HG03066 (cell line): ENCODE measurements at regions not wholly inside any gene's neighbourhood (a gene's known extent, or its start where the extent isn't known, plus 50 kb on each side); places are given as distances from the start of the nearest gene placed in this dataset.

ENCODE experiments used
- ATAC-seq: cut with Tn5 transposase; IDR thresholded peaks from one replicate; pipeline ENCODE4 v1.9.1; 2021; ENCODE audit warnings: low read depth; ENCODE audit not compliant: unreplicated experiment

GRCh38 chr2:166573391-166573790 lies 79.3 kb upstream of the SCN7A start:
- no peak for ATAC-seq

DNA sequence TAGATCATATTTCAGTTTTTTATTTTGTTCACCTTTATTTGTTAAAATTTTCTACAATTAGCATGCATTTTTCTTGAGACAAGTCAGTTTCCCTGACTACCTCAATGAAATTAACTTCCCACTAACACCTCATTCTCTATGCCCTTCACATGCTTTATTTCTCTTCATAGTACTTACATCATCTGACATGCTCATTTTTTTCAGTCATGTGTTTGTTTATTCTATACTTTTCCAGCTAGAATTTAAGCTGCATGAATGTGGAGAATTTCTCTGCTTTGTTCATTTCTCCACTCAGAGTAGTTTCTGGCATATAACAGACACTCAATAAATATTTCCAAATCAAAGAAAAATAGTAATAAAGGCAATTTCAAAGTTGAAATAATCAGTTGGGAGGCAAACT lies 78.9 kb upstream of the SCN7A start:
- ATAC-seq = no peak

DNA sequence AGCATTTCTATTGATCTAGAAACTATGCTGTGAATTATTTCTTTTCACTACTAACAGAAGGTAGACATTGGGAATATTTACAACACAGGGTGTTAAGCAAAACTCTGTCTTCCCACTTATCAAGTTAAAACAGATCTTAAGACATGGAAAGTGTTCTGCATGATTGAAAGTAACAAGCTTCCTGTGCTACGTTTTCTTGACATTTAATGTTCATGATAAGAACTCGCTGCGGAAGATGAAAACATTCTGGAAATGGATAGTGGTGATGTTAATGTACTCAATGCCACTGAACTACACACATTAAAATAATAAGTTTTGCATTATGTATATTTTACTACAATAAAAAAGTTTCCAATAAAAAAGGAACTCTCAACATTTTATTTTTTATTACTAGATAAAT lies 74.4 kb upstream of the SCN7A start:
- ATAC-seq = no peak

DNA sequence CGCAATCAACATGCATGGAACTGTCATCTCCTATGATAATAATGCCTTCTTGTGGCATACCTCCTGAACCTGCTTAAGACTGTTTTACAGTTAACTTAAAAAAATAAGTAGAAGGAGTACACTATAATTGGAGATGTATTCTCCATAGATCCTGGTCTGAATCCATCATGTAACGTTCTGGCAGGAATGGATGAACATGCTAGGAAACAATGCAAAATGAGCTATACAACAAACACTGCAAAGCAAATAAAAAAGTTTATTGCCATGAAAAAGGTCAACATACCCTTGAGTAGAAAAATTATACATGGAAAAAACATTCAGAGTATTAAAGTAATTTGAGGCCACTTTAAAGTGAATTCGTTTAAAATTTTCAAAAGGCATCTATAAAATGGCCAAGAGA lies 71.5 kb upstream of the SCN7A start:
- ATAC-seq = no peak

DNA sequence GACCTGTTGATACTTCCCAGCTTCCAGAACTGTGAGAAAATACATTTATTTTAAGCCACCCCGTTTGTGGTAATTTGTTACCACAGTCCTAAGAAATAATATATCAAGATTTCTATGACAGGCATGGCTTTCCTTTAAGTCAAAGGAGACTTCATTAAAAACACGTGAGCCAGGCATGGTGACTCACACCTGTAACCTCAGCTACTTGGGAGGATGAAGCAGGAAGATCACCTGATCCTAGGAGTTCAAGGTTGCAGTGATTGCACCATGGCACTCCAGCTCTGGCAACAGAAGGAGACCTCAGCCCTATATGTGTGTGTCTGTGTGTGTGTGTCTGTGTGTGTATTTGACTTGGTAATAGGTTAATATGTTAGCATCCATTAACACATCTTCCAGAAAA lies 69.8 kb upstream of the SCN7A start:
- ATAC-seq = no peak

DNA sequence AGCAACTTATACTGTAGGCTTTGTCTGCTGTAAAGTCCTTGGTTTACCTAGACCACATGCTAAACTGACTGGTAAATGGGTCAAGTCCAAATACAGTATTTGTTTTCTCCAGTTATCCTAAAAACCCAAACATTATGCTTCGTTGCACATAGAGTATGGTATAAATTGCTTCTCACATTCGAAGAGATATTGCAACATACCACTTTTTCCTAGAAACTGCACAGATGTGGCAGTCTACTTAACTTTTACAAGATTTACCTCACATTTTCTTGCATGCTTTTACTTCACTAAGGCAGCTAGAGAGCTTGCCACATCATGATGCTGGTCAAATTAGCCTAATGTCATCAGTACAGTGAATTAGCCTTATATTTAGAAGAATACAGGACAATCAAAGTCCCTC lies 66.0 kb upstream of the SCN7A start:
- no peak for ATAC-seq

DNA sequence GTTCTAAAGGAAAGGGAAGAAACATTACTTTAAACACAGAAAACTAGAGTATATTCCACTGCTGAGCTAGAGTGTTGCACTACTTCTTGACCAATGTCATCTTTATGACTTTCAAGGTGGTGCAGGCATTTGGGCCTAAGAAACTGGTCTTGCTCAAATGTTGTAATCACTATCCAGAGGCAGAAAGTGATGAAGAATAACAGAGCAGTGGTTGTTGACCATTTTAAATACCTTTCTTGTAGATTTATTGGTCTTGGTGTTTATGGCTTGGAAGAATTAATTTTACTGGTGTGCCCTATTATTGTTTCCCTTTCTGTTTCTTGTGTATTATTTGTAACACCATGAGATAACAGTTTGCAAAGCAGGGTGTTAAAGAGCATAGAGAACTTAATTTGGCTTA lies 56.9 kb upstream of the SCN7A start:
- no peak for ATAC-seq

GRCh38 chr2:166545473-166545872 lies 51.4 kb upstream of the SCN7A start:
- no peak for ATAC-seq
